Colonic mucosa (tissue), 4 donors: ENCODE measurements at regions not wholly inside any gene's neighbourhood (a gene's known extent, or its start where the extent isn't known, plus 50 kb on each side); places are given as distances from the start of the nearest gene placed in this dataset.

Experiments
- DNase-seq: peaks from one replicate; pipeline ENCODE4 v3.0.0-alpha.2; 2020
- H3K27ac ChIP-seq: fragments of 200-600 bp; one replicate; pipeline ENCODE4 v1.8.0; 2021
- H3K27me3 ChIP-seq: fragments of 200-600 bp; one replicate; pipeline ENCODE4 v1.8.0; 2021
- H3K36me3 ChIP-seq: fragments of 200-600 bp; one replicate; pipeline ENCODE4 v1.8.0; 2021
- H3K4me1 ChIP-seq: fragments of 200-600 bp; one replicate; pipeline ENCODE4 v1.8.0; 2021; ENCODE audit warnings: mild to moderate bottlenecking
- H3K4me3 ChIP-seq: fragments of 200-600 bp; one replicate; pipeline ENCODE4 v1.8.0; 2021
- H3K9ac ChIP-seq, 2 donors: one replicate each; pipeline ENCODE4 v1.7.0; 2013; ENCODE audit warnings: control low read depth in 2 of 2, low read depth in 2 of 2, low read length in 2 of 2
- H3K9me3 ChIP-seq: fragments of 200-600 bp; one replicate; pipeline ENCODE4 v1.8.0; 2021
- intact Hi-C: fragments of 100-400 bp; cut with DNase I; formaldehyde crosslinking; loops from one replicate; pipeline ENCODE4 v1.14.1; 2022
- TF ChIP-seq, protein P1 (sequence below): fragments of 200-600 bp; IDR thresholded peaks from one replicate; pipeline ENCODE4 v1.8.0; 2022; ENCODE audit warnings: antibody characterized with exemption, mild to moderate bottlenecking
- donor health status: healthy.
- donor health status: DM: no; HTN: no; CAD: no.
- donor health status: DM: no; HTN: no; CAD: no.

- Histone ChIP-seq H3K9me3 (no peaks in the 10 kb centered on the region), H3K4me1 (no peaks in the 10 kb centered on the region), H3K4me3 (no peak overlapping the region), H3K27me3 (no peaks in the 10 kb centered on the region), H3K9ac (no peak overlapping the region), H3K36me3 (no peaks in the 10 kb centered on the region), H3K27ac (no peak overlapping the region)
- DNase-seq, result no peak
- TF ChIP-seq, protein P1, sequence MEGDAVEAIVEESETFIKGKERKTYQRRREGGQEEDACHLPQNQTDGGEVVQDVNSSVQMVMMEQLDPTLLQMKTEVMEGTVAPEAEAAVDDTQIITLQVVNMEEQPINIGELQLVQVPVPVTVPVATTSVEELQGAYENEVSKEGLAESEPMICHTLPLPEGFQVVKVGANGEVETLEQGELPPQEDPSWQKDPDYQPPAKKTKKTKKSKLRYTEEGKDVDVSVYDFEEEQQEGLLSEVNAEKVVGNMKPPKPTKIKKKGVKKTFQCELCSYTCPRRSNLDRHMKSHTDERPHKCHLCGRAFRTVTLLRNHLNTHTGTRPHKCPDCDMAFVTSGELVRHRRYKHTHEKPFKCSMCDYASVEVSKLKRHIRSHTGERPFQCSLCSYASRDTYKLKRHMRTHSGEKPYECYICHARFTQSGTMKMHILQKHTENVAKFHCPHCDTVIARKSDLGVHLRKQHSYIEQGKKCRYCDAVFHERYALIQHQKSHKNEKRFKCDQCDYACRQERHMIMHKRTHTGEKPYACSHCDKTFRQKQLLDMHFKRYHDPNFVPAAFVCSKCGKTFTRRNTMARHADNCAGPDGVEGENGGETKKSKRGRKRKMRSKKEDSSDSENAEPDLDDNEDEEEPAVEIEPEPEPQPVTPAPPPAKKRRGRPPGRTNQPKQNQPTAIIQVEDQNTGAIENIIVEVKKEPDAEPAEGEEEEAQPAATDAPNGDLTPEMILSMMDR, result no peak
- intact Hi-C loops, result no loop called here
These were observed 110.2 kb upstream of the SPIN1 start for GRCh38 chr9:88278036-88278435.

GRCh38 chr9:88274078-88274477 lies 114.2 kb upstream of the SPIN1 start:
- no peaks in the 10 kb centered on the region for H3K36me3 ChIP-seq
- no peak overlapping the region for H3K27ac ChIP-seq
- no peaks in the 10 kb centered on the region for H3K4me1 ChIP-seq
- H3K27me3 ChIP-seq, result no peaks in the 10 kb centered on the region
- no peaks in the 10 kb centered on the region for H3K9me3 ChIP-seq
- DNase-seq, result no peak
- TF ChIP-seq, protein P1, result no peak
- no peak overlapping the region for H3K9ac ChIP-seq
- intact Hi-C loops, result no loop called here
- no peak overlapping the region for H3K4me3 ChIP-seq

- Histone ChIP-seq H3K9ac (no peak overlapping the region), H3K4me1 (no peaks in the 10 kb centered on the region), H3K36me3 (no peaks in the 10 kb centered on the region), H3K27me3 (no peaks in the 10 kb centered on the region), H3K4me3 (no peak overlapping the region), H3K9me3 (no peaks in the 10 kb centered on the region), H3K27ac (no peak overlapping the region)
- intact Hi-C loops, result no loop called here
- TF ChIP-seq, protein P1, result no peak
- no peak for DNase-seq
These were observed 115.3 kb upstream of the SPIN1 start for GRCh38 chr9:88272986-88273385.

DNA sequence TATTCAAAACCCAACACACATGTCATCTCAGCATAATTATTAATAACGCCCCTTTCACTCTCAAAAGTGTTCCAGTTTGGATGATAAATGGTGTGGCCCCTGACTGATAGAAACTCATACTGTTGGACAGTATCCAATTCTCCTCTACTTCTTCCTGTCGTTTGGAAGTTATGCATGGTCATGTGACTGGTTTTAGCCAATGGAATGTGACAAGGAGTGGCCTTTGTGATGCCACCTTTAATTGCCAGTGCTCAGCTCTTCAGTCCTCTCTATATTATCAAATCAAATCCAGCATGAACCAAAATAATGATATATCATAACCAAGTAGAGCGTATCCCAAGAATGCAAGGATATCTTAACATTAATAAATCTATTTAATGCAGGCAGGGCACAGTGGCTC lies 117.8 kb upstream of the SPIN1 start:
- TF ChIP-seq, protein P1, result no peak
- intact Hi-C loops, result no loop called here

GRCh38 chr9:88268886-88269285 lies 119.4 kb upstream of the SPIN1 start:
- intact Hi-C loops, result no loop called here
- no peaks in the 10 kb centered on the region for H3K4me1 ChIP-seq
- no peaks in the 10 kb centered on the region for H3K27me3 ChIP-seq
- no peaks in the 10 kb centered on the region for H3K36me3 ChIP-seq
- no peak for DNase-seq
- no peak overlapping the region for H3K27ac ChIP-seq
- TF ChIP-seq, protein P1, result no peak
- H3K4me3 ChIP-seq, result no peak overlapping the region
- no peaks in the 10 kb centered on the region for H3K9me3 ChIP-seq
- H3K9ac ChIP-seq, result no peak overlapping the region

More for the DNA sequence above, 117.8 kb upstream of the SPIN1 start:
- H3K4me3 ChIP-seq, result no peak overlapping the region
- no peak for DNase-seq
- no peak overlapping the region for H3K27ac ChIP-seq
- H3K9ac ChIP-seq, result no peak overlapping the region
- no peaks in the 10 kb centered on the region for H3K27me3 ChIP-seq
- no peaks in the 10 kb centered on the region for H3K9me3 ChIP-seq
- H3K4me1 ChIP-seq, result no peaks in the 10 kb centered on the region
- no peaks in the 10 kb centered on the region for H3K36me3 ChIP-seq

DNA sequence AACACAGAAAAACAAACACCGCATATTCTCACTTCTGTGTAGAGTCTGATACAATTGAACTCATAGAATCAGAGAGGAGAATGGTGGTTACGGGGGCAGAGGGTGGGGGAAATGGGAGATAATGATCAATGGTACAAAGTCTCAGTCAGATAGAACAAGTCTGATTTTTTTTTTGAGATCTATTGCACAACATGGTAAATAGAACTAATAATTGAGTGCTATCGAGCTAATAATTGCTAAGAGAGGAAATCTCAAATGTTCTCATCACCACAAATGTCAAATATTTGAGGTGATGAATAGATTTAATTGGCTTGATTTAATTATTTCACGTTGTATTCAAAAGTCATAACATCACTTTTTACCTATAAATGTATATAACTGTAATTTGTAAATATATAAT lies 121.0 kb upstream of the SPIN1 start:
- no peaks in the 10 kb centered on the region for H3K36me3 ChIP-seq
- TF ChIP-seq, protein P1, result no peak
- H3K9me3 ChIP-seq, result no peaks in the 10 kb centered on the region
- no peaks in the 10 kb centered on the region for H3K27me3 ChIP-seq
- no peak overlapping the region for H3K4me3 ChIP-seq
- no peak for DNase-seq
- no peak overlapping the region for H3K27ac ChIP-seq
- H3K9ac ChIP-seq, result no peak overlapping the region
- intact Hi-C loops, result no loop called here
- no peaks in the 10 kb centered on the region for H3K4me1 ChIP-seq
